GM12878 (cell line): ENCODE measurements at regions not wholly inside any gene's neighbourhood (a gene's known extent, or its start where the extent isn't known, plus 50 kb on each side); places are given as distances from the start of the nearest gene placed in this dataset.
"Not testable (repeated sequence)": the region's sequence is repeated elsewhere in the genome, so short reads cannot be mapped to it uniquely, and the experiment has no call there.

Experiments used
- ATAC-seq: fragments of 200-7000 bp; cut with Tn5 transposase; 3 replicates; pipeline ENCODE4 v1.9.1; 2020; ENCODE audit warnings: mild to moderate bottlenecking, moderate library complexity
- BruUV-seq: library from RNA; stranded (reverse); fragments of 400-500 nt; replicated peaks from 2 replicates; lab custom pipeline; 2021; lab: Mats Ljungman, UMichigan
- CTCF ChIA-PET: fragments of 300-600 bp; sonication (Branson Sonifier 250); formaldehyde crosslinking; extraction: SDS; loops from one replicate; lab custom pipeline; 2021; ENCODE audit warnings: inconsistent platforms; lab: Yijun Ruan, JAX
- POLR2A ChIA-PET: fragments of 350-600 bp; formaldehyde crosslinking; extraction: SDS; loops from one replicate; lab custom pipeline; 2021; ENCODE audit warnings: inconsistent platforms; lab: Charles Lee
- RAD21 ChIA-PET: fragments of 300-600 bp; sonication (Branson Sonifier 250); formaldehyde crosslinking; loops from one replicate; lab custom pipeline; 2023; ENCODE audit warnings: antibody characterized with exemption; ENCODE audit not compliant: unreplicated experiment; lab: Charles Lee
- SMC1A ChIA-PET: fragments of 300-600 bp; sonication (Branson Sonifier 250); formaldehyde crosslinking; loops from one replicate; lab custom pipeline; 2023; ENCODE audit not compliant: unreplicated experiment, uncharacterized antibody; lab: Charles Lee
- DNase-seq: peaks from one replicate; pipeline ENCODE4 v3.0.0-alpha.2; 2011; ENCODE audit warnings: low read depth, low spot score
- FAIRE-seq: peaks from 3 replicates; lab custom pipeline; 2011; peaks lifted over from hg19 to GRCh38; lab: Jason Lieb, UNC
- H2AFZ ChIP-seq: 2 replicates; pipeline ENCODE4 v1.6.0; 2011; ENCODE audit warnings: low read depth, low read length, control low read depth; ENCODE audit not compliant: control insufficient read depth
- H3K27ac ChIP-seq: 2 replicates; pipeline ENCODE4 v1.5.1; 2011; ENCODE audit warnings: control low read depth; ENCODE audit not compliant: control insufficient read depth, insufficient read depth
- H3K27me3 ChIP-seq, 2 experiments: replicated peaks in 1 of 2; 2 replicates each; pipeline versions ENCODE4 v1.6.0 to v1.6.1; 2011; ENCODE audit warnings: low read length in 1 of 2; ENCODE audit not compliant: control insufficient read depth in 2 of 2, insufficient read depth in 2 of 2
- H3K36me3 ChIP-seq, 2 experiments: 2 replicates each; pipeline ENCODE4 v1.5.1; 2011; ENCODE audit warnings: low read length in 1 of 2; ENCODE audit not compliant: control insufficient read depth in 2 of 2, insufficient read depth in 2 of 2
- H3K4me1 ChIP-seq: 2 replicates; pipeline ENCODE4 v1.6.1; 2011; ENCODE audit warnings: mild to moderate bottlenecking, low read length, moderate library complexity, mixed read lengths; ENCODE audit not compliant: control insufficient read depth, insufficient read depth
- H3K4me2 ChIP-seq: 2 replicates; pipeline ENCODE4 v1.6.0; 2011; ENCODE audit warnings: control low read depth; ENCODE audit not compliant: control insufficient read depth, insufficient read depth
- H3K4me3 ChIP-seq: fragments of 200-600 bp; sonication (generic); 2 replicates; pipeline ENCODE4 v1.5.1; 2016
- H3K79me2 ChIP-seq: 2 replicates; pipeline ENCODE4 v1.6.0; 2011; ENCODE audit warnings: low read length; ENCODE audit not compliant: control insufficient read depth, insufficient read depth
- H3K9ac ChIP-seq: 2 replicates; pipeline ENCODE4 v1.8.0; 2011; ENCODE audit warnings: low read length, control low read depth, mixed read lengths; ENCODE audit not compliant: control insufficient read depth, insufficient read depth
- H3K9me3 ChIP-seq: replicated peaks from 3 replicates; pipeline ENCODE4 v1.5.1; 2011; ENCODE audit warnings: mild to moderate bottlenecking, low read length; ENCODE audit not compliant: control insufficient read depth, insufficient read depth
- H4K20me1 ChIP-seq: 2 replicates; pipeline ENCODE4 v1.6.0; 2011; ENCODE audit not compliant: control insufficient read depth, insufficient read depth
- BHLHE40 ChIP-seq, 2 experiments: fragments of 450-650 bp in 1 of 2; IDR thresholded peaks; 2 replicates each; pipeline ENCODE4 v1.6.1; 2011 to 2017; ENCODE audit warnings: low read depth in 2 of 2, borderline replicate concordance in 1 of 2, improper control_type of control experiment in 1 of 2, low read length in 1 of 2, mild to moderate bottlenecking in 1 of 2
- IRF4 ChIP-seq: IDR thresholded peaks from 2 replicates; pipeline ENCODE4 v1.6.1; 2011; ENCODE audit warnings: low read depth, low read length
- MYB ChIP-seq: fragments of 150-350 bp; IDR thresholded peaks from 2 replicates; pipeline ENCODE4 v1.6.1; 2014; ENCODE audit warnings: mild to moderate bottlenecking, low read depth, low read length, borderline replicate concordance
- RUNX3 ChIP-seq: IDR thresholded peaks from 2 replicates; pipeline ENCODE4 v1.6.1; 2012; ENCODE audit warnings: low read length, inconsistent platforms
- SIX5 ChIP-seq: IDR thresholded peaks from 2 replicates; pipeline ENCODE4 v1.6.1; 2011; ENCODE audit warnings: mild to moderate bottlenecking, low read depth, low read length, moderate library complexity; ENCODE audit not compliant: severe bottlenecking
- ZNF274 ChIP-seq: IDR thresholded peaks from one replicate; pipeline ENCODE4 v1.8.0; 2011; ENCODE audit not compliant: insufficient read length, insufficient read depth
- ZNF622 ChIP-seq: fragments of 450-650 bp; IDR thresholded peaks from 2 replicates; pipeline ENCODE4 v1.6.1; 2017; ENCODE audit warnings: mild to moderate bottlenecking, inconsistent platforms
- WGBS: methylation state at CpG from one replicate; pipeline ENCODE4 v1.1.6; 2016; ENCODE audit warnings: low lambda C conversion rate; ENCODE audit not compliant: insufficient replicate concordance, insufficient coverage; ENCODE audit errors: missing lambda C conversion rate; 5-methylcytosine and 5-hydroxymethylcytosine counted together
- in situ Hi-C: fragments of 300-500 bp; cut with MboI; formaldehyde crosslinking; loops from 9 replicates; pipeline ENCODE4 v1.14.3; 2018; ENCODE audit warnings: mixed read lengths
- intact Hi-C: fragments of 100-400 bp; cut with micrococcal nuclease; formaldehyde crosslinking; loops from one replicate; pipeline ENCODE4 v1.14.2; 2022; ENCODE audit not compliant: unreplicated experiment
- TF ChIP-seq, protein P1 (sequence below): IDR thresholded peaks from 2 replicates; pipeline ENCODE4 v1.6.1; 2011; ENCODE audit warnings: low read depth, mild to moderate bottlenecking, low read length, moderate library complexity, borderline replicate concordance; ENCODE audit errors: extremely low read depth

DNA sequence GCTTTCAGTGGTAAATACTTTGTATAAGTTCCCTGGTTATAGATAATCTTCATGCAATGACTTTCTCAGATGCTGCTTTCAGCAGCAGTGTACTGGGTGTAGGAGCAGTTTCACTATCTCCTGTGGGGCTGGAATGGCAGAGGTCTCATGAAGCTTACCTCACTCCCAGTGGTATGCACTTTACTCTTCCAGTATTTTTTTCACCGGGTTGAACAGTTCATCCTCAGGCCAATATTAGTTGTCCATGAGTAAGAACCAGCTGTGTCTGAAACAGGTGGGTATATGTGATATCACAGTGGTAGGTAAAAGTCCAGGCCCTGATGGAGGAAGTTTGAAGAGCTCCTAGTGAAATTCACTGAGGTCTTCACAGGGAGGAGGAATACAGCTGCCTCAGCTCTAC is 351.5 kb upstream of the EMCN start:
- intact Hi-C loops: no loop called here
- H3K4me1 ChIP-seq: no peaks in the 10 kb centered on the region
- 87% methylated on average over 1 of the region's 1 CpG for WGBS
- H3K9ac ChIP-seq: no peak overlapping the region
- H3K9me3 ChIP-seq: no peaks in the 10 kb centered on the region
- H3K79me2 ChIP-seq: no peaks in the 10 kb centered on the region
- ChIA-PET POLR2A (no interaction called here), SMC1A (interaction anchor here (0.7 to 1.3 kb wide), 2 partner anchors 25 to 43 kb away, joined by 3 read pairs; no protein-coding TSS in a partner anchor), CTCF (no interaction called here), RAD21 (no interaction called here)
- H3K4me2 ChIP-seq: no peak overlapping the region
- H4K20me1 ChIP-seq: no peaks in the 10 kb centered on the region
- FAIRE-seq: no peak
- no peak overlapping the region for H3K27ac ChIP-seq
- in situ Hi-C loops: no loop called here
- H3K36me3 ChIP-seq: no peaks in the 10 kb centered on the region
- no peak overlapping the region for H2AFZ ChIP-seq
- DNase-seq: no peak
- H3K4me3 ChIP-seq: no peak overlapping the region
- ATAC-seq: no peak
- no peak for TF ChIP-seq IRF4
- TF ChIP-seq, protein P1, sequence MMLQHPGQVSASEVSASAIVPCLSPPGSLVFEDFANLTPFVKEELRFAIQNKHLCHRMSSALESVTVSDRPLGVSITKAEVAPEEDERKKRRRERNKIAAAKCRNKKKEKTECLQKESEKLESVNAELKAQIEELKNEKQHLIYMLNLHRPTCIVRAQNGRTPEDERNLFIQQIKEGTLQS: no peak
- no peak for TF ChIP-seq ZNF622
- TF ChIP-seq BHLHE40 (IDR thresholded peaks at IDR 0.05; ENCODE audit: borderline replicate concordance in 1 of 2, low read depth in 2 of 2, low read length in 1 of 2): no peak
- TF ChIP-seq SIX5: no peak
- no peak for TF ChIP-seq MYB
- no peak for TF ChIP-seq ZNF274
- TF ChIP-seq RUNX3: no peak
- no peaks in the 10 kb centered on the region for H3K27me3 ChIP-seq
- no TSS peak for BruUV-seq

DNA sequence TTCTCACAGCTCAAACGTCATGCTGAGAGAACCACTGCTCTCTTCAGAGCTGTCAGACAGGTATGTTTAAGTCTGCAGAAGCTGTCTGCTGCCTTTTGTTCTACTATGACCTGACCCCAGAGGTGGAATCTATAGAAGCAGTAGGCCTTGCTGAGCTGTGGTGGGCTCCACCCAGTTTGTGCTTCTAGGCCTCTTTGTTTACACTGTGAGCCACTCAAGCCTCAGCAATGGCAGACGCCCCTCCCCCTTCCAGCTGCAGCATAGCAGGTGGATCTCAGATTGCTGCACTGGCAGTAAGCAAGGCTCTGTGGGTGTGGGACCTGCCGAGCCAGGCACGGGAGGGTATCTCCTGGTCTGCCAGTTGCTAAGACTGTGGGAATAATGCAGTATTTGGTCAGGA is 350.5 kb upstream of the EMCN start:
- H3K27ac ChIP-seq, H3K4me3 ChIP-seq, POLR2A ChIA-PET, H3K9me3 ChIP-seq, FAIRE-seq, H3K36me3 ChIP-seq, H3K4me1 ChIP-seq, H3K27me3 ChIP-seq, H2AFZ ChIP-seq, H3K9ac ChIP-seq, BruUV-seq, DNase-seq, intact Hi-C loops, H4K20me1 ChIP-seq, H3K79me2 ChIP-seq, H3K4me2 ChIP-seq, ATAC-seq, RAD21 ChIA-PET, in situ Hi-C loops: not testable (repeated sequence)
- CTCF ChIA-PET: interaction anchor here (1.2 kb wide), 1 partner anchor 19 kb away, joined by 4 read pairs; no protein-coding TSS in a partner anchor
- WGBS: 42% methylated on average over 4 of the region's 4 CpGs
- SMC1A ChIA-PET: interaction anchor here (1.5 to 1.7 kb wide), 2 partner anchors 9 to 14 kb away, joined by 4 read pairs; no protein-coding TSS in a partner anchor
